ENCODE measurements at regions not wholly inside any gene's neighbourhood (a gene's known extent, or its start where the extent isn't known, plus 50 kb on each side); places are given as distances from the start of the nearest gene placed in this dataset.

DNA sequence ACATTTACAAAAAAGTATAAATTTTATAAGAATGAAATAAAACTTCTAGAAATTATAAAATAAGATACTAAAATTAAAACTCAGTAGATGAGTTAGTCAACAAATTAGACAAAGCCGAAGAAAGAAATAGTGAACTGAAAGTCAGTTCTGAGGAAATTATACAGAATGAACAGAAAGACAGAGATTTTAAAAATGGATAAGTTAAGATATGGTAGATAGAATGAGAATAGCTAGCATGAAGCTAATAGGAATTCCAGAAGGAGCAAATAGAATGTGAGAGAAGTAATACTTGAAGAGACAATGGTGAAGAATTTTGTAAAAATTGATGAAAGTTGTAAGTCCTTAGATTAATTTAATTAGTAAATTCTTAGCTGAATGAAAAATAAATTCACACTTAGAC is 430.4 kb upstream of the RUNX1 start:
- TF ChIP-seq, protein P1, sequence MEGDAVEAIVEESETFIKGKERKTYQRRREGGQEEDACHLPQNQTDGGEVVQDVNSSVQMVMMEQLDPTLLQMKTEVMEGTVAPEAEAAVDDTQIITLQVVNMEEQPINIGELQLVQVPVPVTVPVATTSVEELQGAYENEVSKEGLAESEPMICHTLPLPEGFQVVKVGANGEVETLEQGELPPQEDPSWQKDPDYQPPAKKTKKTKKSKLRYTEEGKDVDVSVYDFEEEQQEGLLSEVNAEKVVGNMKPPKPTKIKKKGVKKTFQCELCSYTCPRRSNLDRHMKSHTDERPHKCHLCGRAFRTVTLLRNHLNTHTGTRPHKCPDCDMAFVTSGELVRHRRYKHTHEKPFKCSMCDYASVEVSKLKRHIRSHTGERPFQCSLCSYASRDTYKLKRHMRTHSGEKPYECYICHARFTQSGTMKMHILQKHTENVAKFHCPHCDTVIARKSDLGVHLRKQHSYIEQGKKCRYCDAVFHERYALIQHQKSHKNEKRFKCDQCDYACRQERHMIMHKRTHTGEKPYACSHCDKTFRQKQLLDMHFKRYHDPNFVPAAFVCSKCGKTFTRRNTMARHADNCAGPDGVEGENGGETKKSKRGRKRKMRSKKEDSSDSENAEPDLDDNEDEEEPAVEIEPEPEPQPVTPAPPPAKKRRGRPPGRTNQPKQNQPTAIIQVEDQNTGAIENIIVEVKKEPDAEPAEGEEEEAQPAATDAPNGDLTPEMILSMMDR (IDR thresholded peaks at IDR 0.05): no peak
- no peak for TF ChIP-seq POLR2A (IDR thresholded peaks at IDR 0.05)

Data from heart left ventricle (tissue), 13 donors.